ENCODE measurements at regions not wholly inside any gene's neighbourhood (a gene's known extent, or its start where the extent isn't known, plus 50 kb on each side); places are given as distances from the start of the nearest gene placed in this dataset.

- ChIA-PET POLR2A (ENCODE audit: unreplicated experiment) (no interaction called here), CTCF (no interaction called here)
- no peak overlapping the region for H3K4ac ChIP-seq (ENCODE audit: low read depth, low read length)
- no peak overlapping the region for H3K14ac ChIP-seq (replicated peaks; ENCODE audit: low read depth, low read length)
- 40% methylated on average over 6 of the region's 7 CpGs; no CpG with 5 or more reads in 1 of the 2 experiments for WGBS, 2 experiments (ENCODE audit: extremely low coverage in 2 of 2, insufficient read length in 1 of 2)
- no peak overlapping the region for H3K27ac ChIP-seq (ENCODE audit: insufficient read depth, low read length)
- no peak overlapping the region for H3K4me3 ChIP-seq (ENCODE audit: insufficient read depth, low read depth, low read length)
- no peak overlapping the region for H2AK5ac ChIP-seq (ENCODE audit: low read depth, low read length)
- in situ Hi-C loops (cut with MboI; ENCODE audit: low sequenced_read_pairs) (no loop called here), intact Hi-C loops (cut with micrococcal nuclease) (no loop called here), dilution Hi-C loops (cut with HindIII; ENCODE audit: low sequenced_read_pairs, unreplicated experiment) (no loop called here)
- no peaks in the 10 kb centered on the region for H3K27me3 ChIP-seq (ENCODE audit: control insufficient read depth, insufficient read depth, low read length)
- H2AFZ ChIP-seq (replicated peaks; ENCODE audit: low read length, poor library complexity) = no peak overlapping the region
- H3K9me1 ChIP-seq (ENCODE audit: insufficient read depth, low read length) = no peaks in the 10 kb centered on the region
- H3K79me1 ChIP-seq (ENCODE audit: low read depth in 1 of 2, low read length in 2 of 2) = no peaks in the 10 kb centered on the region
- no peaks in the 10 kb centered on the region for H4K20me1 ChIP-seq (ENCODE audit: insufficient read depth, low read length)
- no peak overlapping the region for H4K5ac ChIP-seq (ENCODE audit: low read depth, low read length)
- no peak overlapping the region for H3K4me2 ChIP-seq (ENCODE audit: low read depth, low read length)
- H3K4me1 ChIP-seq (ENCODE audit: control insufficient read depth, insufficient read depth, low read length) = no peaks in the 10 kb centered on the region
- H2AK9ac ChIP-seq (replicated peaks; ENCODE audit: low read depth, low read length, poor library complexity) = no peak overlapping the region
- no peak overlapping the region for H2BK15ac ChIP-seq (ENCODE audit: low read depth, low read length)
- no peak overlapping the region for H3K56ac ChIP-seq (ENCODE audit: extremely low read depth, insufficient read depth, low read length)
- no peak overlapping the region for H2BK20ac ChIP-seq (ENCODE audit: low read depth, low read length)
- H3K23ac ChIP-seq (ENCODE audit: low read depth, low read length) = no peak overlapping the region
- no peaks in the 10 kb centered on the region for H3K36me3 ChIP-seq (ENCODE audit: control insufficient read depth, insufficient read depth, low read length)
- no peak overlapping the region for H2BK120ac ChIP-seq (ENCODE audit: low read depth, low read length)
- H3K9me3 ChIP-seq (ENCODE audit: control insufficient read depth, insufficient read depth, low read length) = peaks cover 11% of the 10 kb centered on the region
- H3K18ac ChIP-seq (ENCODE audit: low read depth, low read length) = no peak overlapping the region
- DNase-seq (no peak), ATAC-seq (ENCODE audit: low read depth) (no peak)
- H4K91ac ChIP-seq (ENCODE audit: insufficient read depth, low read depth, low read length) = no peak overlapping the region
- no peak overlapping the region for H3K9ac ChIP-seq (ENCODE audit: low read depth, low read length)
- no peak for TF ChIP-seq CHD1 (IDR thresholded peaks at IDR 0.05; ENCODE audit: low read depth, low read length)
- no peak for TF ChIP-seq USF2 (IDR thresholded peaks at IDR 0.05; ENCODE audit: low read depth, low read length)
- TF ChIP-seq MAZ (IDR thresholded peaks at IDR 0.05; ENCODE audit: borderline replicate concordance, low read depth, low read length) = no peak
- TF ChIP-seq MAFK (IDR thresholded peaks at IDR 0.05; ENCODE audit: low read depth, low read length) = no peak
- no peak for TF ChIP-seq POLR2A (IDR thresholded peaks at IDR 0.05; ENCODE audit: low read depth, low read length)
- no peak for TF ChIP-seq FOS (IDR thresholded peaks at IDR 0.05; ENCODE audit: low read depth, low read length)
- TF ChIP-seq NFE2L2 (IDR thresholded peaks at IDR 0.05; ENCODE audit: low read depth, low read length) = no peak
- no peak for TF ChIP-seq RCOR1 (IDR thresholded peaks at IDR 0.05; ENCODE audit: insufficient replicate concordance, low read length)
- no peak for TF ChIP-seq CTCF (conservative IDR thresholded peaks at IDR 0.05; ENCODE audit: low read depth, low read length)
- no peak for TF ChIP-seq SMC3 (IDR thresholded peaks at IDR 0.05; ENCODE audit: low read depth, low read length)
- TF ChIP-seq RFX5 (IDR thresholded peaks at IDR 0.05; ENCODE audit: low read depth, low read length) = no peak
- TF ChIP-seq RAD21 (IDR thresholded peaks at IDR 0.05; ENCODE audit: low read length) = no peak
- TF ChIP-seq BHLHE40 (IDR thresholded peaks at IDR 0.05; ENCODE audit: low read depth, low read length) = no peak
- no peak for TF ChIP-seq MXI1 (IDR thresholded peaks at IDR 0.05; ENCODE audit: borderline replicate concordance, low read depth, low read length)
- no peak for TF ChIP-seq ELK1 (IDR thresholded peaks at IDR 0.05; ENCODE audit: borderline replicate concordance, low read depth, low read length)
- TF ChIP-seq CEBPB (IDR thresholded peaks at IDR 0.05; ENCODE audit: low read depth, low read length) = no peak
- no peak overlapping the region for H2BK5ac ChIP-seq (ENCODE audit: low read depth, low read length, poor library complexity, severe bottlenecking)
- BruUV-seq (replicated peaks) = no TSS peak
- no peak overlapping the region for H4K8ac ChIP-seq (ENCODE audit: low read depth in 2 of 2, low read length in 2 of 2)
Observed at GRCh38 chrX:1075156-1075555, 137.3 kb downstream of the CRLF2 start.
